Psoas muscle (tissue), 7 donors: ENCODE measurements at regions not wholly inside any gene's neighbourhood (a gene's known extent, or its start where the extent isn't known, plus 50 kb on each side); places are given as distances from the start of the nearest gene placed in this dataset.

Source experiments
- ATAC-seq, 4 donors: fragments of 200-7000 bp; cut with Tn5 transposase; one replicate each; pipeline ENCODE4 v1.9.1; 2020; ENCODE audit warnings: moderate library complexity in 3 of 4, mild to moderate bottlenecking in 2 of 4
- DNase-seq, 2 donors: peaks; one replicate each; pipeline ENCODE4 v3.0.0-alpha.2; 2020
- H3K27ac ChIP-seq: fragments of 200-600 bp; one replicate; pipeline ENCODE4 v1.8.0; 2022
- H3K27me3 ChIP-seq, 3 donors: fragments of 200-600 bp in 1 of 3; one replicate each; pipeline versions ENCODE4 v1.6.1 to v1.8.0; 2013 to 2022; ENCODE audit warnings: low read length in 2 of 3, mild to moderate bottlenecking in 2 of 3, moderate library complexity in 1 of 3; ENCODE audit not compliant: insufficient read depth in 3 of 3
- H3K36me3 ChIP-seq, 2 donors: fragments of 200-600 bp in 1 of 2; one replicate each; pipeline versions ENCODE4 v1.6.1 to v1.8.0; 2013 to 2022; ENCODE audit warnings: low read depth in 1 of 2, mild to moderate bottlenecking in 1 of 2, moderate library complexity in 1 of 2; ENCODE audit not compliant: insufficient read depth in 1 of 2
- H3K4me1 ChIP-seq: fragments of 200-600 bp; one replicate; pipeline ENCODE4 v1.8.0; 2022
- H3K4me3 ChIP-seq: fragments of 200-600 bp; one replicate; pipeline ENCODE4 v1.8.0; 2022; ENCODE audit warnings: mild to moderate bottlenecking
- H3K9me3 ChIP-seq: fragments of 200-600 bp; one replicate; pipeline ENCODE4 v1.8.0; 2022
- CTCF ChIP-seq: fragments of 200-600 bp; IDR thresholded peaks from one replicate; pipeline ENCODE4 v1.8.0; 2022; ENCODE audit warnings: antibody characterized with exemption
- WGBS, 3 donors: extraction: QIAGEN DNeasy Blood & Tissue Kit; methylation state at CpG; one replicate each; pipeline versions ENCODE4 v1.1.6 to v1.1.7; 2013; 5-methylcytosine and 5-hydroxymethylcytosine counted together
- intact Hi-C, 2 donors: fragments of 100-400 bp; cut with DNase I; formaldehyde crosslinking; loops; one replicate each; pipeline versions ENCODE4 v1.11.0 to v1.14.2; 2022
- donor health status: healthy with polysubstance abuse.
- donor health status: DM: no; HTN: no; CAD: no; lungs with moderate emphysema.
- donor health status: Bipolar disorder and iron deficiency.
- donor health status: healthy.
- donor health status: DM: yes; HTN: yes; CAD: no.
- donor health status: DM: no; HTN: no; CAD: no.
- donor health status: DM: yes; HTN: yes; CAD: no.

GRCh38 chr1:110734133-110734680, 59.5 kb upstream of the KCNA3 start:
- peaks cover 0 to 16% (median 3%) of the 10 kb centered on the region in 3 donors for H3K27me3 ChIP-seq
- DNase-seq (no peak), ATAC-seq (no peak)
- H3K9me3 ChIP-seq = no peaks in the 10 kb centered on the region
- H3K4me3 ChIP-seq = no peak overlapping the region
- H3K4me1 ChIP-seq = no peaks in the 10 kb centered on the region
- intact Hi-C loops = no loop called here
- WGBS, 3 donors = 37 to 52% (median 42%) methylated on average over 5 of the region's 5 CpGs
- no peaks in the 10 kb centered on the region for H3K36me3 ChIP-seq
- no peak overlapping the region for H3K27ac ChIP-seq
- no peak for TF ChIP-seq CTCF

- H3K4me3 ChIP-seq = no peak overlapping the region
- no peaks in the 10 kb centered on the region for H3K36me3 ChIP-seq
- no peak for ATAC-seq
- peaks cover 0 to 11% (median 3%) of the 10 kb centered on the region in 3 donors for H3K27me3 ChIP-seq
- H3K4me1 ChIP-seq = no peaks in the 10 kb centered on the region
- intact Hi-C loops = no loop called here
- no peaks in the 10 kb centered on the region for H3K9me3 ChIP-seq
- WGBS, 3 donors = 82 to 84% (median 82%) methylated on average over 5 of the region's 5 CpGs
- no peak overlapping the region for H3K27ac ChIP-seq
- TF ChIP-seq CTCF = no peak
- DNase-seq = no peak
These were observed 56.8 kb upstream of the KCNA3 start for GRCh38 chr1:110731529-110731928.

GRCh38 chr1:110728388-110729001, 53.8 kb upstream of the KCNA3 start:
- no peak for DNase-seq
- Histone ChIP-seq H3K4me3 (no peak overlapping the region), H3K36me3 (no peaks in the 10 kb centered on the region), H3K9me3 (no peaks in the 10 kb centered on the region), H3K27ac (no peak overlapping the region), H3K4me1 (no peaks in the 10 kb centered on the region), H3K27me3 (peaks cover 0 to 4% (median 0%) of the 10 kb centered on the region in 3 donors)
- intact Hi-C loops = no loop called here
- no peak for ATAC-seq
- WGBS, 3 donors = 67 to 70% (median 70%) methylated on average over 4 of the region's 4 CpGs
- TF ChIP-seq CTCF = no peak

GRCh38 chr1:110727246-110727645, 52.5 kb upstream of the KCNA3 start:
- Histone ChIP-seq H3K27ac (no peak overlapping the region), H3K4me3 (no peak overlapping the region)

More at GRCh38 chr1:110727246-110727645, 52.5 kb upstream of the KCNA3 start:
- H3K9me3 ChIP-seq = no peaks in the 10 kb centered on the region
- no peaks in the 10 kb centered on the region for H3K36me3 ChIP-seq
- 50 to 66% (median 51%) methylated on average over 3 of the region's 3 CpGs for WGBS, 3 donors
- no peak for ATAC-seq
- no peak for DNase-seq
- intact Hi-C loops = no loop called here
- H3K27me3 ChIP-seq = peaks cover 0 to 4% (median 0%) of the 10 kb centered on the region in 3 donors
- H3K4me1 ChIP-seq = no peaks in the 10 kb centered on the region
- no peak for TF ChIP-seq CTCF
